ENCODE measurements at regions not wholly inside any gene's neighbourhood (a gene's known extent, or its start where the extent isn't known, plus 50 kb on each side); places are given as distances from the start of the nearest gene placed in this dataset.

DNA sequence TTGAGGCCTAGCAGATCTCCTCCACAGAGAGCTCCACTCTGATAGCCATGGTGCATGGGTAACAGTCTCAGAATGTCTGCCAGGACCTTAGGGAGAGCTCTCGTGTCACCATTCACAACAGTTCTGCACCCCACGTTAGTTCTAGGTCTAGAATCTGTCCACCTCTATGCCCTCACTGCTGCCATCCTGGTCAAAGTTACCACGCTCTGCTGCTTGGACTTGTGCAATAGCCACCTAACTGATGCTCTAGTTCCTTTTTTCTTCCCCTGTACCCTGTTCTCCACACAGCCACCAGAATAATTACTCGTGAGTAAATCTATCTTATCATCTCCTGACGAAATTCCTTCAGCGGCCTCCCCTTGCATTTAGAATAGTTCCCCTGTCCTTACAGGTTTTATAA is 268.8 kb upstream of the GATB start:
- no peak for FAIRE-seq
- DNase-seq (ENCODE audit: low spot score), result no peak

GRCh38 chr4:152028131-152028530 is 267.3 kb upstream of the GATB start:
- FAIRE-seq, result no peak

DNA sequence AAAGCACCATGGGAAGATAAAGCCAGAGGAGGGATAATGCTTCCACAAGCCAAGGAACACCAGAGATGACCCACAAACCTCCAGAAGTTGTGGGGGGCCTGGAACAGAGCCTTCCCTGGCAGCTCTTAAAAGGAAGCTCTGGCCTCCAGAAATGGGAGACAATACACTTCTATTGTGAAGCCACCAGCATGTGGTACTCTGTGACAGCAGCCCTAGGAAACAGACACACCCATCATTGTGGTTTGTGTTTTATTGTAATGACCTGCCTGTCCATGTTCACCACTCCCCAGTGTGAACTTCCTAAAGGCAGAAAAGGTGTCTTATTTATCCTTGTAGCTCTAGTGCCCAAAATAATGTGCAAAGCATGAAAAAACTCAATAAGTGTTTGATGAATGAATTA is 264.1 kb upstream of the GATB start:
- FAIRE-seq (no peak), DNase-seq (ENCODE audit: low spot score) (no peak)

More at GRCh38 chr4:152028131-152028530, 267.3 kb upstream of the GATB start:
- DNase-seq (ENCODE audit: low spot score), result no peak

DNA sequence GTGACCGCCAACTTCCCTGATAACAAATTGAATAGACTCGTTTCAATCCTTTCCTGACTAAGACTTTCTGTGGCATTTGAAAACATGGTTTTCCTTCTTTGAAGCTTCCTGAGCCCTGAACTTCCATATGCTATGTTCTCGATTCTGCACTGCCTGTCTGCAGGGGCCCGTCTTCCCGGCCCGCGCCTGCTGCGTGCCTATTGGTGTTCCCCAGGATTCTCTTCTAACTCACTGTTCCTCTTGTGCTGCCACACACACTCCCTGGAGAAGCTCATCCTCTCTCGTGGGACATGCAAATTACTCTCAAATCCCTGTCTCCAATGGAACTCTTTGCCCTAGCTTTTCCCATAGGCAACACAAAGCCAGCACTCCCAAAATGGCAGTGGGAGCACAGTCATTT is 262.9 kb upstream of the GATB start:
- FAIRE-seq (no peak), DNase-seq (ENCODE audit: low spot score) (no peak)

DNA sequence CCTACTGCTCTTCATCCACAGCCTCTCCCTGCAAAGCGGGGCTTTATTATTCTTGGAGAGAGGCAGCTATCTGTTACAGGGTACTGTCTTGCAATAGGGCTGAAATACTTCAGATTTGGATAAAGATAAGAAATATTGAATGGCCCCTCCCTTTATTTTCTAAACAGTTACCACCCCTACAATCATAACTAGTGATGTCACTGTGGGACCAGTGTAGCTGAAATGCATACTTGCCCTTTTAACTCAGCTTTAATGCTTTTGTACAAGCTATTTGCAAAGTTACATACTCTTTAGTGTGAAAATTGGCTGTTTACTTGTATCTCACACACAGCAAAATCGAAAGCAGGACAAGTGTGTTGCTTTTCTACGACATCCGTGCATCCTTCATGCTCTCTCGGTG is 261.7 kb upstream of the GATB start:
- DNase-seq (ENCODE audit: low spot score) (no peak), FAIRE-seq (no peak)

GRCh38 chr4:152021788-152022438 is 261.1 kb upstream of the GATB start:
- DNase-seq (ENCODE audit: low spot score) (no peak), FAIRE-seq (no peak)

- FAIRE-seq (no peak), DNase-seq (ENCODE audit: low spot score) (no peak)
Observed at GRCh38 chr4:152020073-152020472, 259.3 kb upstream of the GATB start.

DNA sequence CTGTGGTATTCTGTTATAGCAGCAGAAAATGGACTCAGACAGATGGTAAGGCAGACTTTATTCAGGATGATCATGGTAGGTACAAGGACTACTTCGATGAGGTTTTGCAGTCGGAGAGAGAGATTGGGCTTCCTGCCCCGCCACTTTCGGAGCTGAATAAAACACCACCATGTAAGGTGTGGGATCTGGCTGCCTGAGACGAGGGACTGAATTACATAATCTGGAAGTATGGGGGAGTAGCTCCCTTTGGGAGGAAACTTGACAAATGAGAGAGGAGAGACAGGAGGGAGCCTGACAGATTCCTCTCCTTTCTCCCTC is 255.5 kb upstream of the GATB start:
- FAIRE-seq, result no peak
- no peak for DNase-seq (ENCODE audit: low spot score)

- DNase-seq (ENCODE audit: low spot score) (no peak), FAIRE-seq (no peak)
Observed at GRCh38 chr4:152015597-152016302, 254.9 kb upstream of the GATB start.

- DNase-seq (ENCODE audit: low spot score) (no peak), FAIRE-seq (no peak)
Observed at GRCh38 chr4:152014280-152014679, 253.5 kb upstream of the GATB start.

- FAIRE-seq (no peak), DNase-seq (ENCODE audit: low spot score) (no peak)
Observed at GRCh38 chr4:152011469-152011868, 250.7 kb upstream of the GATB start.

GRCh38 chr4:152010710-152011079 is 249.9 kb upstream of the GATB start:
- FAIRE-seq (no peak), DNase-seq (ENCODE audit: low spot score) (no peak)

DNA sequence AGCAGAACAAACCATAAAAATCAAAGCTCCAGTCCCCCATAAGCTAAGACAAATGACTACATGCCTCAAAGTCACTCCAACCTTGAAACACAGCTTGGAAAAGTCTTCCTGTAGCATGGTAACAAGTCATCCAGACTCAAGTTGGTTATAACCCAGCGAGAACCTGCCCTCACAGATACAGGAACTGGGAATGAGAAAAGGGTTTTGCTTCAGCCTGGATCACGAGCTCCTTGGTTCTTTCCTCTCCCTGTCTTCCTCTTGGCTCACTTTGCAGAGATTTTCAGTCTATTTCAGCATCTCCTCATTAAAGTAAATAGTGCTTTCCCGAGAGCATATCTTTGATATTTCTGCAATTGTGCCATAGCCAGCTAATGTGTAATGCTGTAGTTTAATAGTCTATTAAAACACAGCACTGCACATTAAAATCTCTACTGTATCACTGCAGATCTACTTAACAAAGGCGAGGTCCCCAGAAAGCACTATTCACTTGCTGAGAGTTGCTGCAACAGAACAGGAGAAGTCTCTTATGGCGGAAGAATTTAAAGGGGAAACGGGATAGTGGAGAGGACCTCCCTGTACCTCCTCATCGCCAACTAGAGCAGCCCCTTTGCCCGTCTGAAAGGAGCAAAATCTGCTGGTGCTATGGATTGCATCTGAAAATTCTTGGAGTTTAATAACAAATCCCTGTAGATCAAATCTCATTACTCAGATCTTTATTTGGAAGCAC is 249.3 kb upstream of the GATB start:
- FAIRE-seq, result no peak
- DNase-seq (ENCODE audit: low spot score), result no peak

DNA sequence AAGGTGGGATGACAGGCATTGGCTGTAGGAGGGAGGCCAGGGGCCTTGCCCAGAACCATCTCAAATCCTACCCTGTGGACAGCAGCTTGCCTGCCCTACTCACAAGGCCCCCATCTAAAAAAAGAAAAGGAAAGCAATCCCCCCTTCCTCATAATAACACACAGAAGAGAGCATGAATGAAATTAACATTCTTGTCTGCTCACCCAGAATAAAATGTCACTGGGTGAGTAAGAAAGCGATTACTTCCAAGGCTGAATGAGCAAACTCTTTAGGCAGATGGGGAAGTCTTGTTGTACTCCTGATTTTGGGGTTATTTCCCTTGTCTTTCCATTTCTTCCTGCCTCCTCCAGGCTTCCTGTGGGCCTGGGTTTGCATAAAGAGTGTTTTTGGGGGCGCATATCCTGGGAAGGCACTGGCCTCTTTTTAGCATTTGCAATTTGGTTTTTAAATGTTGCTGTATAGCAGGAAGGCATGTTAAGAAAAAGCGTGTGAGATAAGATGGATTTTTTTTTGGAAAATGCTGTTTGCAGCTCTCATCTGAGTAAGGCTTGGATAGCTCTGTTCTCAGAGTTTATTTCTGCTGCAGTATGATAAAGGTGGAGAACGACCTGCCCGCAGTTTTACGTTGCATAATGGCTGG is 248.3 kb upstream of the GATB start:
- DNase-seq (ENCODE audit: low spot score) (no peak), FAIRE-seq (no peak)

DNA sequence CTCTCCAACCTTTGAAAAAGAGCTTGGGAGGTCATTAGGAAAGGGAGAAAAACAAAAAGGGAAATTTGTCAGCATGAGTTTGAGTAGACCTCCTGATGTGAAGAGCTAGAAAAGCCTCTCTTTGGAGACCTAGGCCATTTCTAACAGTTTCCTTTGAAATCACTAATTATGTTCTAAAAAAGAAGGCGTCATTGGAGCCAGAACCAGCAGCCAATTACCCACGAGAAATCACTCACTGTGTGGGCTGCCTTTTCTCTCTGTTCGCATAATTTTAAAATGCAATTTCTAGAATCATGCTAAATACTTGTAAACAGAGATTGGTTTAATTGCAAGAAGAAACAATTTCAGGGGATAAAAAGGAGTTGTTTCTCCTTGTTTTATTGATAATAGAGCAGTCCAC is 246.3 kb upstream of the GATB start:
- no peak for DNase-seq (ENCODE audit: low spot score)
- no peak for FAIRE-seq

DNA sequence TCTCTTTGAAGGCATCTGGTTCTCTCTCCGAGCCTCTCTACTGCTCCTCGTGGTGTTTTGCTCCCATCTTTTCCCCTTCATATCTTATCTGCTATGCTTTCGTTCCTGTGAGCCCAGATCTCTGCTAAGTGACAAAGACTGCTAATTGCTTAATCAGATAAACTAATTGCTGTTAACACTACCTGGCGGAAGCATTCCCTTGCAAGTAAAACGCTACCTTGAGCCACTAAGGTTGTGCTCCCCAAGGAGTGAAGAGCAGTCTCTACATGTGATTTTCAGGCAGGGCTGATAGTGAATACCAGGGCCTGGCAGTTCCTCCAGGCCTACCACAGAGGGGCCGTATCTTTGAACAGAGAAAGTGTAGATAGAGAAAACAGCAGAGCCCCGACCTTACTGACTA is 244.0 kb upstream of the GATB start:
- no peak for DNase-seq (ENCODE audit: low spot score)
- no peak for FAIRE-seq

GRCh38 chr4:152000518-152000917 is 239.7 kb upstream of the GATB start:
- no peak for FAIRE-seq

DNA sequence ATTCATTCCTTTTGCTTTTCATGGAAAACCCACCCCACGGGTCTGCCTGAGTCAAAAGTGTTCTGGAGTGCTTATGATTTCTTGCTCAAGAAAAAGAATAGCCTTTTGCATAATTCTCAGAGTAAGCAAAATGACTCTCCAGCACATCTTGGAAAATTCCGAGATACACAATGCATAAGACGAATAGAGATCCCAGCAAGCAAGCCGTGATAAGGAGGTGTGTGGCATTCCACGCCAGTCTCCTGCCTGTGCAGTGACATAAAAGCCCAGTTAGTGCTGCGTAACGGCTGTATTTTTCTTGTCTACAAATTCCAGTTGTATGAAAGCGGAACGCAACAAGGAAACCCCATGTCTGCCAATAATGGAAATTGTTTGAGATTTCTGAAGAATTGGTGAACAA is 237.9 kb upstream of the GATB start:
- FAIRE-seq, result no peak
- no peak for DNase-seq (ENCODE audit: low spot score)

More at GRCh38 chr4:152000518-152000917, 239.7 kb upstream of the GATB start:
- no peak for DNase-seq (ENCODE audit: low spot score)

- DNase-seq (ENCODE audit: low spot score) (no peak), FAIRE-seq (no peak)
Observed at GRCh38 chr4:151997461-151997860, 236.7 kb upstream of the GATB start.

- DNase-seq (ENCODE audit: low spot score) (no peak), FAIRE-seq (no peak)
Observed at GRCh38 chr4:151994429-151994828, 233.6 kb upstream of the GATB start.

DNA sequence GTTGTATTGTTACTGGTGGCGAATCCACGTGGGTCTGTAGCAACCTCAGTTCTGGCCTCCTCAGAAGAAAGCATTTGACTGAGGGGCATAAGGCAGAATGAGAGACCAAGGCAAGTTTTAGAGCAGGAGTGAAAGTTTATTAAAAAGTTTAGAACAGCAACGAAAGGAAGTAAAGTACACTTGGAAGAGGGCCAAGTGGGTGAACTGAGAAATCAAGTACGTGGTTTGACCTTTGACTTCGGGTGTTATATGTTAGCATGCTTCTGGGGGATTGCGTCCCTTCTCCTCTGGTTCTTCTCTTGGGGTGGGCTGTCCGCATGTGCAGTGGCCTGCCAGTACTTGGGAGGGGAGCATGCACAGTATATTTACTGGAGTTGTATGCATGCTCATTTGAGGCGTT is 232.7 kb upstream of the GATB start:
- no peak for FAIRE-seq
- no peak for DNase-seq (ENCODE audit: low spot score)

Measured in RCC 7860 (cell line).